ENCODE measurements at regions not wholly inside any gene's neighbourhood (a gene's known extent, or its start where the extent isn't known, plus 50 kb on each side); places are given as distances from the start of the nearest gene placed in this dataset.
"Not testable (repeated sequence)": the region's sequence is repeated elsewhere in the genome, so short reads cannot be mapped to it uniquely, and the experiment has no call there.

GRCh38 chr13:86409466-86410241 lies 610.4 kb upstream of the SLITRK6 start:
- DNase-seq (ENCODE audit: low read depth): no peak

- DNase-seq (ENCODE audit: low read depth): no peak
Measured at GRCh38 chr13:86425170-86425815, 626.1 kb upstream of the SLITRK6 start.

GRCh38 chr13:86426437-86426836 lies 627.2 kb upstream of the SLITRK6 start:
- no peak for DNase-seq (ENCODE audit: low read depth)

GRCh38 chr13:86429756-86430155 lies 630.5 kb upstream of the SLITRK6 start:
- DNase-seq (ENCODE audit: low read depth): no peak

GRCh38 chr13:86438034-86438433 lies 638.8 kb upstream of the SLITRK6 start:
- DNase-seq (ENCODE audit: low read depth): peak; percentile 12

- no peak for DNase-seq (ENCODE audit: low read depth)
Measured at GRCh38 chr13:86445206-86445605, 646.0 kb upstream of the SLITRK6 start.

GRCh38 chr13:86445672-86446071 lies 646.5 kb upstream of the SLITRK6 start:
- no peak for DNase-seq (ENCODE audit: low read depth)

GRCh38 chr13:86446311-86446710 lies 647.1 kb upstream of the SLITRK6 start:
- DNase-seq (ENCODE audit: low read depth): peak; percentile 60

- no peak for DNase-seq (ENCODE audit: low read depth)
Measured at GRCh38 chr13:86447479-86447878, 648.3 kb upstream of the SLITRK6 start.

GRCh38 chr13:86462011-86462410 lies 662.8 kb upstream of the SLITRK6 start:
- no peak for DNase-seq (ENCODE audit: low read depth)

GRCh38 chr13:86464193-86464592 lies 665.0 kb upstream of the SLITRK6 start:
- DNase-seq (ENCODE audit: low read depth): no peak

- no peak for DNase-seq (ENCODE audit: low read depth)
Measured at GRCh38 chr13:86474971-86475370, 675.8 kb upstream of the SLITRK6 start.

- no peak for DNase-seq (ENCODE audit: low read depth)
Measured at GRCh38 chr13:86476656-86477055, 677.4 kb upstream of the SLITRK6 start.

- DNase-seq (ENCODE audit: low read depth): no peak
Measured at GRCh38 chr13:86486582-86486981, 687.4 kb upstream of the SLITRK6 start.

GRCh38 chr13:86491121-86491520 lies 691.9 kb upstream of the SLITRK6 start:
- no peak for DNase-seq (ENCODE audit: low read depth)

- DNase-seq (ENCODE audit: low read depth): not testable (repeated sequence)
Measured at GRCh38 chr13:86501931-86502330, 702.7 kb upstream of the SLITRK6 start.

GRCh38 chr13:86510792-86511191 lies 711.6 kb upstream of the SLITRK6 start:
- no peak for DNase-seq (ENCODE audit: low read depth)

- no peak for DNase-seq (ENCODE audit: low read depth)
Measured at GRCh38 chr13:86541461-86541860, 742.2 kb upstream of the SLITRK6 start.

GRCh38 chr13:86554066-86554465 lies 754.8 kb upstream of the SLITRK6 start:
- DNase-seq (ENCODE audit: low read depth): no peak

- DNase-seq (ENCODE audit: low read depth): no peak
Measured at GRCh38 chr13:86559901-86560300, 760.7 kb upstream of the SLITRK6 start.

GRCh38 chr13:86562866-86563265 lies 763.6 kb upstream of the SLITRK6 start:
- peak; percentile 38 for DNase-seq (ENCODE audit: low read depth)

- peak; percentile 85 for DNase-seq (ENCODE audit: low read depth)
Measured at GRCh38 chr13:86563308-86563707, 764.1 kb upstream of the SLITRK6 start.

- DNase-seq (ENCODE audit: low read depth): no peak
Measured at GRCh38 chr13:86567119-86567518, 767.9 kb upstream of the SLITRK6 start.

All from HT1080 (cell line).